ENCODE measurements at regions not wholly inside any gene's neighbourhood (a gene's known extent, or its start where the extent isn't known, plus 50 kb on each side); places are given as distances from the start of the nearest gene placed in this dataset.

DNA sequence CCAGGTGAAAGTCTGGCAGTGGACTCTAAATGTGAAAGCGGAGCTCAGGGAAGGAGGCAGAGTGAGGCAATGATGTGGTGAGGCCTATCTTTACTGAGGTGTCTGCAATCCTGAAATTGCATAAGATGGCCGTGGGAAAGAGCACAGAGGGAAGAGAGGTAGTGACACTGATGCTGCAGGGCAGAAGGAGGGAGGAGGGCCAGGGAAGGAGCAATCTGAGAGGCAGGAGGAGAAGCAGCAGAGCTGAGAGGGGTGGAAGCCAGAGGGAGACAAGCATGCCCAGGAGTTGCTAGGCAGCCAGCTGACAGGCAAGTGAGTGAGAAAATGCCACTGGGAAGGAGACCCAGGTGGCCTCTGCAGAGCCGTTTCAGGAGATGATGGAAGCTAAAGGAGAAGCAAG lies 97.4 kb upstream of the CNR1 start:
- no peak for TF ChIP-seq POLR2A (IDR thresholded peaks at IDR 0.05)
- TF ChIP-seq, protein P1, sequence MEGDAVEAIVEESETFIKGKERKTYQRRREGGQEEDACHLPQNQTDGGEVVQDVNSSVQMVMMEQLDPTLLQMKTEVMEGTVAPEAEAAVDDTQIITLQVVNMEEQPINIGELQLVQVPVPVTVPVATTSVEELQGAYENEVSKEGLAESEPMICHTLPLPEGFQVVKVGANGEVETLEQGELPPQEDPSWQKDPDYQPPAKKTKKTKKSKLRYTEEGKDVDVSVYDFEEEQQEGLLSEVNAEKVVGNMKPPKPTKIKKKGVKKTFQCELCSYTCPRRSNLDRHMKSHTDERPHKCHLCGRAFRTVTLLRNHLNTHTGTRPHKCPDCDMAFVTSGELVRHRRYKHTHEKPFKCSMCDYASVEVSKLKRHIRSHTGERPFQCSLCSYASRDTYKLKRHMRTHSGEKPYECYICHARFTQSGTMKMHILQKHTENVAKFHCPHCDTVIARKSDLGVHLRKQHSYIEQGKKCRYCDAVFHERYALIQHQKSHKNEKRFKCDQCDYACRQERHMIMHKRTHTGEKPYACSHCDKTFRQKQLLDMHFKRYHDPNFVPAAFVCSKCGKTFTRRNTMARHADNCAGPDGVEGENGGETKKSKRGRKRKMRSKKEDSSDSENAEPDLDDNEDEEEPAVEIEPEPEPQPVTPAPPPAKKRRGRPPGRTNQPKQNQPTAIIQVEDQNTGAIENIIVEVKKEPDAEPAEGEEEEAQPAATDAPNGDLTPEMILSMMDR (IDR thresholded peaks at IDR 0.05) = no peak
